Trophoblast cell (in vitro differentiated cells and primary cell): ENCODE measurements at regions not wholly inside any gene's neighbourhood (a gene's known extent, or its start where the extent isn't known, plus 50 kb on each side); places are given as distances from the start of the nearest gene placed in this dataset.

ENCODE experiments used
- DNase-seq, 2 donors: peaks; one replicate each; pipeline ENCODE4 v3.0.0-alpha.2; 2016
- H2AFZ ChIP-seq: 2 replicates; pipeline ENCODE4 v1.6.1; 2013; ENCODE audit warnings: low read length, moderate library complexity, mild to moderate bottlenecking; ENCODE audit not compliant: insufficient read depth, poor library complexity
- H2AK5ac ChIP-seq: 2 replicates; pipeline ENCODE4 v1.6.1; 2013; ENCODE audit warnings: mild to moderate bottlenecking, low read length
- H2BK120ac ChIP-seq: 2 replicates; pipeline ENCODE4 v1.6.1; 2013; ENCODE audit warnings: low read length, mild to moderate bottlenecking, moderate library complexity; ENCODE audit not compliant: insufficient read depth, poor library complexity
- H2BK12ac ChIP-seq: 2 replicates; pipeline ENCODE4 v1.6.1; 2013; ENCODE audit warnings: mild to moderate bottlenecking, low read length, moderate library complexity
- H2BK5ac ChIP-seq: 2 replicates; pipeline ENCODE4 v1.6.1; 2013; ENCODE audit warnings: low read length, low read depth, moderate library complexity, mild to moderate bottlenecking; ENCODE audit not compliant: poor library complexity
- H3K14ac ChIP-seq: 2 replicates; pipeline ENCODE4 v1.6.1; 2013; ENCODE audit warnings: mild to moderate bottlenecking, low read length
- H3K18ac ChIP-seq: 2 replicates; pipeline ENCODE4 v1.6.1; 2013; ENCODE audit warnings: mild to moderate bottlenecking, low read length
- H3K23ac ChIP-seq: 2 replicates; pipeline ENCODE4 v1.6.1; 2013; ENCODE audit warnings: low read length
- H3K27ac ChIP-seq: 2 replicates; pipeline ENCODE4 v1.5.1; 2013; ENCODE audit warnings: low read depth, mild to moderate bottlenecking, inconsistent platforms, low read length, moderate library complexity
- H3K27me3 ChIP-seq: 2 replicates; pipeline ENCODE4 v1.6.1; 2013; ENCODE audit warnings: inconsistent platforms, mild to moderate bottlenecking, low read length, moderate library complexity; ENCODE audit not compliant: insufficient read depth
- H3K36me3 ChIP-seq, 2 experiments: 1 replicate in 1 of 2; 2 replicates in 1 of 2; pipeline ENCODE4 v1.6.1; 2013; ENCODE audit warnings: low read length in 2 of 2, mild to moderate bottlenecking in 2 of 2, moderate library complexity in 1 of 2; ENCODE audit not compliant: insufficient read depth in 2 of 2, control insufficient read depth in 1 of 2
- H3K4ac ChIP-seq: 2 replicates; pipeline ENCODE4 v1.6.1; 2013; ENCODE audit warnings: low read depth, mild to moderate bottlenecking, low read length, moderate library complexity
- H3K4me1 ChIP-seq, 2 experiments: 1 replicate in 1 of 2; 2 replicates in 1 of 2; pipeline ENCODE4 v1.6.1; 2013; ENCODE audit warnings: low read length in 2 of 2, mild to moderate bottlenecking in 2 of 2, moderate library complexity in 1 of 2; ENCODE audit not compliant: insufficient read depth in 2 of 2, control insufficient read depth in 1 of 2
- H3K4me2 ChIP-seq: 2 replicates; pipeline ENCODE4 v1.6.1; 2013; ENCODE audit warnings: inconsistent platforms, mild to moderate bottlenecking, low read length, moderate library complexity
- H3K4me3 ChIP-seq: 2 replicates; pipeline ENCODE4 v1.5.1; 2013; ENCODE audit warnings: mild to moderate bottlenecking, low read depth, low read length, inconsistent platforms
- H3K79me1 ChIP-seq: one replicate; pipeline ENCODE4 v1.6.1; 2013; ENCODE audit warnings: low read length
- H3K79me2 ChIP-seq: 2 replicates; pipeline ENCODE4 v1.6.1; 2013; ENCODE audit warnings: low read length, mild to moderate bottlenecking; ENCODE audit not compliant: control insufficient read depth, insufficient read depth, poor library complexity
- H3K9ac ChIP-seq: 2 replicates; pipeline ENCODE4 v1.6.1; 2013; ENCODE audit warnings: mild to moderate bottlenecking, low read length
- H3K9me3 ChIP-seq: 2 replicates; pipeline ENCODE4 v1.6.1; 2013; ENCODE audit warnings: low read depth, mild to moderate bottlenecking, control low read depth, inconsistent platforms, low read length; ENCODE audit not compliant: insufficient read depth
- H4K12ac ChIP-seq: 2 replicates; pipeline ENCODE4 v1.6.1; 2013; ENCODE audit warnings: low read depth, mild to moderate bottlenecking, low read length, moderate library complexity
- H4K8ac ChIP-seq: 2 replicates; pipeline ENCODE4 v1.6.1; 2013; ENCODE audit warnings: low read depth, mild to moderate bottlenecking, low read length, moderate library complexity
- H4K91ac ChIP-seq: one replicate; pipeline ENCODE4 v1.6.1; 2013; ENCODE audit warnings: low read depth, mild to moderate bottlenecking, low read length, moderate library complexity
- WGBS: extraction: QIAGEN DNeasy Blood & Tissue Kit; methylation state at CpG from one replicate; pipeline ENCODE4 v1.1.7; 2013; ENCODE audit warnings: missing lambda C conversion rate; ENCODE audit not compliant: insufficient read length, insufficient coverage; ENCODE audit errors: extremely low coverage; 5-methylcytosine and 5-hydroxymethylcytosine counted together

GRCh38 chr13:99743094-99743493 lies 228.5 kb downstream of the ZIC5 start:
- no peak overlapping the region for H4K91ac ChIP-seq
- no peaks in the 10 kb centered on the region for H3K79me1 ChIP-seq
- H2BK12ac ChIP-seq: no peak overlapping the region
- DNase-seq: no peak
- no peak overlapping the region for H2BK5ac ChIP-seq
- no peak overlapping the region for H2AK5ac ChIP-seq
- H3K18ac ChIP-seq: no peak overlapping the region
- no peak overlapping the region for H2BK120ac ChIP-seq
- H3K9ac ChIP-seq: no peak overlapping the region
- H3K27me3 ChIP-seq: no peaks in the 10 kb centered on the region
- no peaks in the 10 kb centered on the region for H3K36me3 ChIP-seq
- no peak overlapping the region for H3K4me3 ChIP-seq
- peaks cover 0 to 4% of the 10 kb centered on the region in 2 experiments for H3K4me1 ChIP-seq
- H3K79me2 ChIP-seq: no peaks in the 10 kb centered on the region
- no peak overlapping the region for H3K23ac ChIP-seq
- no peak overlapping the region for H2AFZ ChIP-seq
- no peak overlapping the region for H3K4me2 ChIP-seq
- H4K8ac ChIP-seq: no peak overlapping the region
- no peak overlapping the region for H3K4ac ChIP-seq
- no CpG with 5 or more reads among the region's 4 CpGs for WGBS
- no peak overlapping the region for H3K27ac ChIP-seq
- no peak overlapping the region for H3K14ac ChIP-seq
- no peaks in the 10 kb centered on the region for H3K9me3 ChIP-seq
- no peak overlapping the region for H4K12ac ChIP-seq

GRCh38 chr13:99741960-99742359 lies 229.6 kb downstream of the ZIC5 start:
- Histone ChIP-seq H3K36me3 (no peaks in the 10 kb centered on the region), H3K23ac (no peak overlapping the region), H3K18ac (no peak overlapping the region), H3K9me3 (peaks cover 1% of the 10 kb centered on the region), H3K27ac (no peak overlapping the region), H3K4me2 (no peak overlapping the region), H4K12ac (no peak overlapping the region), H3K14ac (no peak overlapping the region), H2BK12ac (no peak overlapping the region), H3K79me1 (no peaks in the 10 kb centered on the region), H4K91ac (no peak overlapping the region), H2AK5ac (no peak overlapping the region), H2BK120ac (no peak overlapping the region), H3K4me3 (no peak overlapping the region), H3K4me1 (no peaks in the 10 kb centered on the region), H3K4ac (no peak overlapping the region), H2BK5ac (no peak overlapping the region), H3K27me3 (no peaks in the 10 kb centered on the region), H3K9ac (no peak overlapping the region), H4K8ac (no peak overlapping the region), H3K79me2 (no peaks in the 10 kb centered on the region), H2AFZ (no peak overlapping the region)
- no peak for DNase-seq
- WGBS: no CpG with 5 or more reads among the region's 6 CpGs

GRCh38 chr13:99740251-99740979 lies 231.2 kb downstream of the ZIC5 start:
- no peak overlapping the region for H3K27ac ChIP-seq
- peaks cover 1% of the 10 kb centered on the region for H3K9me3 ChIP-seq
- H3K4me3 ChIP-seq: no peak overlapping the region
- H2AK5ac ChIP-seq: no peak overlapping the region
- H3K23ac ChIP-seq: no peak overlapping the region
- no peak overlapping the region for H3K14ac ChIP-seq
- no peaks in the 10 kb centered on the region for H3K79me2 ChIP-seq
- no peaks in the 10 kb centered on the region for H3K36me3 ChIP-seq
- no peak overlapping the region for H3K18ac ChIP-seq
- no CpG with 5 or more reads among the region's 17 CpGs for WGBS
- H2BK120ac ChIP-seq: no peak overlapping the region
- no peak overlapping the region for H3K9ac ChIP-seq
- no peak overlapping the region for H4K91ac ChIP-seq
- no peak overlapping the region for H2BK5ac ChIP-seq
- no peak overlapping the region for H4K8ac ChIP-seq
- H4K12ac ChIP-seq: no peak overlapping the region
- no peak overlapping the region for H2AFZ ChIP-seq
- no peak overlapping the region for H3K4ac ChIP-seq
- H3K79me1 ChIP-seq: no peaks in the 10 kb centered on the region
- H3K4me1 ChIP-seq: peaks cover 0 to 2% of the 10 kb centered on the region in 2 experiments
- H3K4me2 ChIP-seq: no peak overlapping the region
- H3K27me3 ChIP-seq: no peaks in the 10 kb centered on the region
- no peak for DNase-seq
- no peak overlapping the region for H2BK12ac ChIP-seq

GRCh38 chr13:99738626-99739025 lies 232.9 kb downstream of the ZIC5 start:
- H3K4me2 ChIP-seq: no peak overlapping the region

More at GRCh38 chr13:99738626-99739025, 232.9 kb downstream of the ZIC5 start:
- Histone ChIP-seq H3K27me3 (no peaks in the 10 kb centered on the region), H3K4ac (no peak overlapping the region), H3K4me3 (no peak overlapping the region), H2AK5ac (no peak overlapping the region), H3K36me3 (no peaks in the 10 kb centered on the region), H2AFZ (no peak overlapping the region), H3K4me1 (peaks cover 0 to 2% of the 10 kb centered on the region in 2 experiments), H3K79me1 (no peaks in the 10 kb centered on the region), H3K79me2 (no peaks in the 10 kb centered on the region), H3K23ac (no peak overlapping the region), H2BK5ac (no peak overlapping the region), H4K12ac (no peak overlapping the region), H2BK120ac (no peak overlapping the region), H4K8ac (no peak overlapping the region), H3K27ac (no peak overlapping the region), H4K91ac (no peak overlapping the region), H3K9ac (no peak overlapping the region), H3K18ac (no peak overlapping the region), H2BK12ac (no peak overlapping the region), H3K14ac (no peak overlapping the region), H3K9me3 (peaks cover 1% of the 10 kb centered on the region)
- no peak for DNase-seq
- no CpG with 5 or more reads among the region's 4 CpGs for WGBS
